HCT116 (cell line): ENCODE measurements at regions not wholly inside any gene's neighbourhood (a gene's known extent, or its start where the extent isn't known, plus 50 kb on each side); places are given as distances from the start of the nearest gene placed in this dataset.

Source experiments
- ATAC-seq: fragments of 200-7000 bp; cut with Tn5 transposase; 2 replicates; pipeline ENCODE4 v1.9.1; 2020; ENCODE audit warnings: mild to moderate bottlenecking, moderate library complexity
- BruUV-seq: library from RNA; stranded (reverse); fragments of 400-500 nt; replicated peaks from 2 replicates; lab custom pipeline; 2021; lab: Mats Ljungman, UMichigan
- CTCF ChIA-PET: fragments of 300-600 bp; sonication (Branson Sonifier 250); formaldehyde crosslinking; loops from one replicate; lab custom pipeline; 2021; ENCODE audit warnings: antibody characterized with exemption; lab: Charles Lee
- POLR2A ChIA-PET: fragments of 300-600, 350-600 bp; sonication (Branson Sonifier 250); formaldehyde crosslinking; loops from one replicate; lab custom pipeline; 2021; ENCODE audit warnings: antibody characterized with exemption; lab: Charles Lee
- RAD21 ChIA-PET, 2 experiments: fragments of 300-600 bp; sonication (Branson Sonifier 250); formaldehyde crosslinking; loops; one replicate each; lab custom pipeline; 2023; ENCODE audit warnings: low total read pairs in 2 of 2; ENCODE audit not compliant: uncharacterized antibody in 2 of 2, unreplicated experiment in 2 of 2, low non-redundant PET in 1 of 2; lab: Charles Lee
- DNase-seq: peaks from one replicate; pipeline ENCODE4 v3.0.0-alpha.2; 2010; ENCODE audit warnings: low read depth, low spot score
- H2AFZ ChIP-seq: fragments of 200-600 bp; shearing (Covaris generic), sonication (generic); 2 replicates; pipeline ENCODE4 v1.6.1; 2017; ENCODE audit warnings: low read depth, mixed run types, mixed read lengths, antibody characterized with exemption, low read length; ENCODE audit not compliant: poor library complexity, severe bottlenecking
- H3K27ac ChIP-seq: 2 replicates; pipeline ENCODE4 v1.5.1; 2012; ENCODE audit warnings: low read depth, low read length
- H3K27me3 ChIP-seq: fragments of 200-600 bp; sonication (generic); 2 replicates; pipeline ENCODE4 v1.6.1; 2016; ENCODE audit warnings: mixed run types, low read length, mixed read lengths; ENCODE audit not compliant: insufficient read depth
- H3K36me3 ChIP-seq, 2 experiments: fragments of 200-500 bp in 1 of 2; fragments of 200-600 bp in 1 of 2; sonication (Bioruptor generic) in 1 of 2; sonication (generic) in 1 of 2; 2 replicates each; pipeline versions ENCODE4 v1.5.1 to v1.6.1; 2014 to 2016; ENCODE audit warnings: low read length in 2 of 2, inconsistent platforms in 1 of 2, mixed read lengths in 1 of 2, mixed run types in 1 of 2; ENCODE audit not compliant: insufficient read depth in 2 of 2, control insufficient read depth in 1 of 2
- H3K4me1 ChIP-seq, 2 experiments: fragments of 200-600 bp in 1 of 2; sonication (generic) in 1 of 2; 2 replicates each; pipeline versions ENCODE4 v1.5.1 to v1.6.1; 2012 to 2017; ENCODE audit warnings: low read length in 2 of 2, inconsistent platforms in 1 of 2, mild to moderate bottlenecking in 1 of 2, mixed read lengths in 1 of 2, mixed run types in 1 of 2, moderate library complexity in 1 of 2; ENCODE audit not compliant: insufficient read depth in 2 of 2, control insufficient read depth in 1 of 2
- H3K4me2 ChIP-seq: fragments of 200-600 bp; sonication (generic); 2 replicates; pipeline ENCODE4 v1.6.1; 2017; ENCODE audit warnings: mixed run types, low read length, mixed read lengths
- H3K4me3 ChIP-seq, 2 experiments: fragments of 200-600 bp in 1 of 2; sonication (generic) in 1 of 2; replicated peaks in 1 of 2; 2 replicates each; pipeline ENCODE4 v1.5.1; 2011 to 2016; ENCODE audit warnings: low read length in 2 of 2, control low read depth in 1 of 2, low read depth in 1 of 2, mild to moderate bottlenecking in 1 of 2, mixed read lengths in 1 of 2, mixed run types in 1 of 2
- H3K79me2 ChIP-seq: fragments of 200-600 bp; sonication (generic); 2 replicates; pipeline ENCODE4 v1.6.1; 2017; ENCODE audit warnings: mild to moderate bottlenecking, mixed run types, low read length, moderate library complexity, mixed read lengths; ENCODE audit not compliant: insufficient read depth
- H3K9ac ChIP-seq: fragments of 200-600 bp; sonication (generic); 2 replicates; pipeline ENCODE4 v1.6.1; 2016; ENCODE audit warnings: low read length, mixed read lengths
- H3K9me2 ChIP-seq: fragments of 200-600 bp; sonication (generic), shearing (Covaris generic); 2 replicates; pipeline ENCODE4 v1.6.1; 2017; ENCODE audit warnings: mixed run types, mild to moderate bottlenecking, moderate library complexity; ENCODE audit not compliant: insufficient read depth
- H3K9me3 ChIP-seq, 2 experiments: fragments of 200-500 bp in 1 of 2; fragments of 200-600 bp in 1 of 2; sonication (Bioruptor generic) in 1 of 2; sonication (generic) in 1 of 2; 2 replicates each; pipeline ENCODE4 v1.6.1; 2014 to 2017; ENCODE audit warnings: low read length in 2 of 2, mixed read lengths in 2 of 2, inconsistent platforms in 1 of 2, low read depth in 1 of 2, mild to moderate bottlenecking in 1 of 2, mixed run types in 1 of 2, moderate library complexity in 1 of 2; ENCODE audit not compliant: control insufficient read depth in 1 of 2, insufficient read depth in 1 of 2
- H4K20me1 ChIP-seq: fragments of 200-600 bp; sonication (generic), shearing (Covaris generic); 2 replicates; pipeline ENCODE4 v1.6.1; 2017; ENCODE audit warnings: mixed run types, mild to moderate bottlenecking, moderate library complexity; ENCODE audit not compliant: insufficient read depth
- EGR1 ChIP-seq: IDR thresholded peaks from 2 replicates; pipeline ENCODE4 v1.6.1; 2012; ENCODE audit warnings: low read depth
- EZH2 ChIP-seq: fragments of 200-600 bp; sonication (generic); IDR thresholded peaks from 2 replicates; pipeline ENCODE4 v1.6.1; 2017; ENCODE audit warnings: antibody characterized with exemption, mixed run types
- JUND ChIP-seq: IDR thresholded peaks from 2 replicates; pipeline ENCODE4 v1.6.1; 2012
- POLR2A ChIP-seq: IDR thresholded peaks from 2 replicates; pipeline ENCODE4 v1.7.0; 2011; ENCODE audit warnings: borderline replicate concordance; ENCODE audit not compliant: insufficient read depth, insufficient read length; ENCODE audit errors: extremely low read depth
- SIN3A ChIP-seq: IDR thresholded peaks from 2 replicates; pipeline ENCODE4 v1.6.1; 2012; ENCODE audit warnings: low read depth
- SP1 ChIP-seq: IDR thresholded peaks from 2 replicates; pipeline ENCODE4 v1.6.1; 2012; ENCODE audit warnings: low read depth
- ZNF274 ChIP-seq: fragments of 200-500 bp; sonication (Bioruptor generic); IDR thresholded peaks from 2 replicates; pipeline ENCODE4 v1.6.1; 2014; ENCODE audit warnings: mild to moderate bottlenecking, low read depth, low read length, inconsistent platforms
- intact Hi-C: fragments of 100-400 bp; cut with micrococcal nuclease; formaldehyde crosslinking; loops from 2 replicates; pipeline ENCODE4 v1.10.0; 2022

DNA sequence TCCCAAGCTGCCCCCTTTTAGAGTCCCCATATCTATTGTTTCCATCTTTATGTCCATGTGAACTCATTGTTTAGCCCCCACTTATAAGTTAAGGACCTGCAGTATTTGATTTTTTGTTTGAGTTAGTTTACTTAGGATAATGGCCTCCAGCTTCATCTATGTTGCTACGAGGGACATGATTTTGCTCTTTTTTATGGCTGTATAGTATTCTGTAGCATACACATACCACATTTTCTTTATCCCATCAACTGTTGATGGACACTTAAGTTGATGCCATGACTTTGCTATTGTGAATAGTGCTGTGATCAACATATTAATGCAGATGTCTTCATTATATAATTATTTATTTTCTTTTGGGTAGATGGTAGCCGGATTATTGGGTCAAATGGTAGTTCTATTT is 576.9 kb downstream of the ANKRD7 start:
- no peak for ATAC-seq
- H3K27ac ChIP-seq: no peak overlapping the region
- no peaks in the 10 kb centered on the region for H3K79me2 ChIP-seq
- no peak overlapping the region for H3K9ac ChIP-seq
- BruUV-seq: no TSS peak
- intact Hi-C loops: no loop called here
- 0 out of 2 replicates have a peak, but pooled peaks cover 3% of the 10 kb centered on the region for H3K9me2 ChIP-seq
- no peak for TF ChIP-seq JUND
- TF ChIP-seq POLR2A: no peak
- no peak for TF ChIP-seq EZH2
- TF ChIP-seq ZNF274: no peak
- no peak for TF ChIP-seq SP1
- TF ChIP-seq EGR1: no peak
- DNase-seq: no peak
- no peaks in the 10 kb centered on the region for H3K4me1 ChIP-seq
- no peaks in the 10 kb centered on the region for H3K27me3 ChIP-seq
- H4K20me1 ChIP-seq: no peaks in the 10 kb centered on the region
- no peak overlapping the region for H3K4me2 ChIP-seq
- no peaks in the 10 kb centered on the region for H3K36me3 ChIP-seq
- ChIA-PET CTCF (no interaction called here), RAD21 (no interaction called here), POLR2A (no interaction called here)
- no peaks in the 10 kb centered on the region for H3K9me3 ChIP-seq
- no peak overlapping the region for H3K4me3 ChIP-seq
- no peak overlapping the region for H2AFZ ChIP-seq

DNA sequence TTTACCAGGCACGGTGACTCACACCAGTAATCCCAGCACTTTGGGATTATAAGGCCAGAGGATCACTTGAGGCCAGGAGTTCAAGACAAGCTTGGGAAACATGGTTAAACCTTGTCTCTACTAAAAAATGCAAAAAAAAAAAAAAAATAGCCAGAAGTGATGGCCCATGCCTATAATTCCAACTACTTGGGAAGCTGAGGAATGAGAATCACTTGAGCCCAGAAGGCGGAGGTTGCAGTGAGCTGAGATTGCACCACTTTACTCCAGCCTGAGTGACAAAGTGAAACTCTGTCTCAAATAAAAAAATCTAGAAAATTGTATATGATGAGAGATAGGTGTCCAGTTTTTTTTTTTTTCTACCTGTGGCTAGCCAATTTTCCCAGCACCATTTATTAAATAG is 578.2 kb downstream of the ANKRD7 start:
- Histone ChIP-seq H3K79me2 (no peaks in the 10 kb centered on the region), H3K4me2 (no peak overlapping the region), H3K4me3 (no peak overlapping the region), H3K9me2 (0 out of 2 replicates have a peak, but pooled peaks cover 3% of the 10 kb centered on the region), H4K20me1 (no peaks in the 10 kb centered on the region), H3K36me3 (no peaks in the 10 kb centered on the region), H3K4me1 (no peaks in the 10 kb centered on the region), H3K9ac (no peak overlapping the region), H2AFZ (no peak overlapping the region)
- ChIA-PET POLR2A (no interaction called here), CTCF (no interaction called here)
- DNase-seq: no peak
- BruUV-seq: no TSS peak
- no peak for TF ChIP-seq SIN3A
- TF ChIP-seq, all 23 proteins: peak for 0
- Histone ChIP-seq H3K27me3 (no peaks in the 10 kb centered on the region), H3K27ac (no peak overlapping the region), H3K9me3 (no peaks in the 10 kb centered on the region)
- ATAC-seq: no peak
- RAD21 ChIA-PET: interaction anchor here in 1 of 2 experiments (0.7 kb wide), 1 partner anchor 244 kb away, joined by 3 read pairs; no protein-coding TSS in a partner anchor
- intact Hi-C loops: no loop called here
